ENCODE measurements at regions not wholly inside any gene's neighbourhood (a gene's known extent, or its start where the extent isn't known, plus 50 kb on each side); places are given as distances from the start of the nearest gene placed in this dataset.

- DNase-seq (ENCODE audit: extremely low read depth, insufficient read length) = no peak
- H3K27me3 ChIP-seq (replicated peaks; ENCODE audit: control insufficient read depth, insufficient read depth, low read length) = no peaks in the 10 kb centered on the region
- H3K4me3 ChIP-seq (replicated peaks; ENCODE audit: low read depth, low read length) = no peak overlapping the region
- H3K36me3 ChIP-seq (ENCODE audit: control insufficient read depth, insufficient read depth, low read length) = no peaks in the 10 kb centered on the region
- no peak for TF ChIP-seq CTCF (IDR thresholded peaks at IDR 0.05; ENCODE audit: insufficient read depth, low read length, poor library complexity, severe bottlenecking)
Measured at GRCh38 chr12:127334912-127335644, 931.9 kb upstream of the TMEM132C start.

GRCh38 chr12:127336416-127336815 is 930.6 kb upstream of the TMEM132C start:
- Histone ChIP-seq H3K4me3 (replicated peaks; ENCODE audit: low read depth, low read length) (no peak overlapping the region), H3K36me3 (ENCODE audit: control insufficient read depth, insufficient read depth, low read length) (no peaks in the 10 kb centered on the region), H3K27me3 (replicated peaks; ENCODE audit: control insufficient read depth, insufficient read depth, low read length) (no peaks in the 10 kb centered on the region)
- TF ChIP-seq CTCF (IDR thresholded peaks at IDR 0.05; ENCODE audit: insufficient read depth, low read length, poor library complexity, severe bottlenecking) = no peak
- no peak for DNase-seq (ENCODE audit: extremely low read depth, insufficient read length)

GRCh38 chr12:127339065-127339464 is 927.9 kb upstream of the TMEM132C start:
- no peak for DNase-seq (ENCODE audit: extremely low read depth, insufficient read length)
- Histone ChIP-seq H3K36me3 (ENCODE audit: control insufficient read depth, insufficient read depth, low read length) (no peaks in the 10 kb centered on the region), H3K4me3 (replicated peaks; ENCODE audit: low read depth, low read length) (no peak overlapping the region), H3K27me3 (replicated peaks; ENCODE audit: control insufficient read depth, insufficient read depth, low read length) (no peaks in the 10 kb centered on the region)
- no peak for TF ChIP-seq CTCF (IDR thresholded peaks at IDR 0.05; ENCODE audit: insufficient read depth, low read length, poor library complexity, severe bottlenecking)

- H3K27me3 ChIP-seq (replicated peaks; ENCODE audit: control insufficient read depth, insufficient read depth, low read length) = no peaks in the 10 kb centered on the region
- no peak for DNase-seq (ENCODE audit: extremely low read depth, insufficient read length)
- no peaks in the 10 kb centered on the region for H3K36me3 ChIP-seq (ENCODE audit: control insufficient read depth, insufficient read depth, low read length)
- no peak overlapping the region for H3K4me3 ChIP-seq (replicated peaks; ENCODE audit: low read depth, low read length)
- TF ChIP-seq CTCF (IDR thresholded peaks at IDR 0.05; ENCODE audit: insufficient read depth, low read length, poor library complexity, severe bottlenecking) = no peak
Measured at GRCh38 chr12:127340381-127340780, 926.6 kb upstream of the TMEM132C start.

GRCh38 chr12:127342861-127343260 is 924.1 kb upstream of the TMEM132C start:
- no peak for DNase-seq (ENCODE audit: extremely low read depth, insufficient read length)
- Histone ChIP-seq H3K36me3 (ENCODE audit: control insufficient read depth, insufficient read depth, low read length) (no peaks in the 10 kb centered on the region), H3K27me3 (replicated peaks; ENCODE audit: control insufficient read depth, insufficient read depth, low read length) (no peaks in the 10 kb centered on the region), H3K4me3 (replicated peaks; ENCODE audit: low read depth, low read length) (no peak overlapping the region)
- TF ChIP-seq CTCF (IDR thresholded peaks at IDR 0.05; ENCODE audit: insufficient read depth, low read length, poor library complexity, severe bottlenecking) = no peak

GRCh38 chr12:127343940-127344339 is 923.0 kb upstream of the TMEM132C start:
- H3K27me3 ChIP-seq (replicated peaks; ENCODE audit: control insufficient read depth, insufficient read depth, low read length) = no peaks in the 10 kb centered on the region
- H3K36me3 ChIP-seq (ENCODE audit: control insufficient read depth, insufficient read depth, low read length) = no peaks in the 10 kb centered on the region
- no peak for TF ChIP-seq CTCF (IDR thresholded peaks at IDR 0.05; ENCODE audit: insufficient read depth, low read length, poor library complexity, severe bottlenecking)
- DNase-seq (ENCODE audit: extremely low read depth, insufficient read length) = no peak
- H3K4me3 ChIP-seq (replicated peaks; ENCODE audit: low read depth, low read length) = no peak overlapping the region

Measured in GM06990 (cell line).